OCI-M1 (cell line): ENCODE measurements at regions not wholly inside any gene's neighbourhood (a gene's known extent, or its start where the extent isn't known, plus 50 kb on each side); places are given as distances from the start of the nearest gene placed in this dataset.

Source experiments
- DNase-seq: peaks from one replicate; lab custom pipeline; 2025; lab: John Stamatoyannopoulos, UW

DNA sequence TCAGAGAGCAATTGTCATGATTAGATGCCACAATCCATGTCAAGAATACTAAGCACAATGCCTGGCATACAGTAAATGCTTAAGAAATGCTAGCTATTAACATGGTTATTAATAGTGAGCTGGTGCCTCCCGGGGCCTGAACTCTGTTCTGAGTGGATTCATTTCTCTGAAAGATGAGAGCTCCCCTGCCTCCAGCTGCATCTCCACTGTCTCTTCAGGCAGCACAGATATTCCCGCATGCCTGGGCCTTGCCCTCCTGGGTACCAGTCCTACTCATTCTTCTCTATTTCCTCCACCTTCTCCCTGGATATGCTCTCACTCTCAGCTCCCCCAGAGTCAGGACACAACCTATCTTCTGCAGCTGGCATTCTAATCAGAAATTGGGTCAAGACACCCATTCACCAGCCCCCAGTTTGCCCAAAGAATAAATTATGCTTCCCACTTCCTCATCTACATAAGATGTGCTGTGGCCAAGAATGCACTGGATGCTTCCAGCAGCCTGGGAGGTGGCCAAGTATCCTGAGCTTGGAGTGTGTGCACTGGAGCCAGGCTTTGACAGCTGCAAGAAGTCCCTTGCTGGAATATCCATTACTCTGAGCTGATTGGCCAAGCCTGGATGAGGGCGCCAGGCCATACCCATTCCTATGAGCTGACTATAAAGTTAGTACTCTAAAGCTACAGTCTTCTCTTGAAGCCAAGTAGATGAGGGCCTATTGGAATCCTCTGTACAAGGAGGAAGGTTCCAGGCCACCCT is 669.0 kb downstream of the ACTL7B start:
- DNase-seq, result no peak

DNA sequence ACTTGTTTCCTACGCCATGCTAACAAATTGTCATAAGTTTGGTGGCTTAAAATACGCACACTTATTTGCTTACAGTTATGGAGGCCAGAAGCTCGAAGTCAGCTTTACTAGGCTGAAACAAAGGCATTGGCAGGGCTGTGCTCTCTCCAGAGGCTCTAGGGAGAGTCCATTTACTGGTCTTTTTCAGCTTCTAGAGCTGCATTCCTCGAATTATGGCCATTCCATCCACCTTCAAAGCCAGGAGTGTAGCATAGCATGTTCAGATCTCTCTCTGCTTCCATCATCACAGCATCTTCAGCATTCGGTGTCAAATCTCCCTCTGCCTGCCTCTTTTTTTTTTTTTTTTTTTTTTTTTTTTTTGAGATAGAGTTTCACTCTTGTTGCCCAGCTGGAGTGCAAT is 670.2 kb downstream of the ACTL7B start:
- no peak for DNase-seq

DNA sequence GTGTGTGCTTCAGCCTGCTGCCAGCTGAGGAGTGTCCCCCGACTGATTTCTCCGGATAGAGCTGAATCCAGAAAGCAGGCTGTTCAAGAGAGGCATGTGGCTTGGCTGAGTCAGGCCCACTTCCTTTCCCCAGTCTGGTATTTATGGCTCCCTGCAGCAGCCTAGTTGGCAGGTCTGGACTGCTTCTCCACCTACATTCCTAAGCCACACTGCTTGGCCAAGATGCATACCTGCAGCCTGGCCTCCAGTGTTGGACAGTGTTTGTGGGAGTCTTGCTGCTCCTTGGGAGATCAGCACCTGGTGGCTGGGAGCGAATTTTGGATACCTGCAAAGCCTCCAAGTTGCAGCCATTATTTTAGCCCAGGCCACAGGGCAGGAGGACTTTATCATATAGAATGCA is 670.8 kb downstream of the ACTL7B start:
- DNase-seq, result no peak

- DNase-seq, result no peak
Measured at GRCh38 chr9:108184009-108184408, 671.8 kb downstream of the ACTL7B start.

DNA sequence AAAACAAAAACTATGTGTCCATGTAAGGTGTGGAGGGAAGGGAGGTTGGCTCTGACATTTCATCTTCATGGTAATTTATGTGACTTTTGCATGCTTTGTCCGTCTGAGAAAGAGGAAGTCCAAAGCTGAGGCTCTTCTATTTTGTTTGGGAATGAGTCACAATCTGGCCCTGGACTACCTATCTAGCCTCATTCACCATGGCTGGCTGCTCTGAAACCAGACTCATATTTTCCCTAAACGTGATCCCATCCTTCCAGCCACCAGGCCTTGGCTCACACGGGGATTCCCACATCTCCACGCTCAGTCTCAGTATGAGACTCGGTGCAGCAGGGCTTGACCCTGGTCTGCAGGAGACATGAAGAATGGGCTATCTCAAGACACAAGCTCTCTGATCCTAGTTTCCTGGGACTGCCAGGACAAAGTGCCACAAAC is 672.8 kb downstream of the ACTL7B start:
- DNase-seq, result peak; percentile 23

- no peak for DNase-seq
Measured at GRCh38 chr9:108182270-108182669, 673.5 kb downstream of the ACTL7B start.

DNA sequence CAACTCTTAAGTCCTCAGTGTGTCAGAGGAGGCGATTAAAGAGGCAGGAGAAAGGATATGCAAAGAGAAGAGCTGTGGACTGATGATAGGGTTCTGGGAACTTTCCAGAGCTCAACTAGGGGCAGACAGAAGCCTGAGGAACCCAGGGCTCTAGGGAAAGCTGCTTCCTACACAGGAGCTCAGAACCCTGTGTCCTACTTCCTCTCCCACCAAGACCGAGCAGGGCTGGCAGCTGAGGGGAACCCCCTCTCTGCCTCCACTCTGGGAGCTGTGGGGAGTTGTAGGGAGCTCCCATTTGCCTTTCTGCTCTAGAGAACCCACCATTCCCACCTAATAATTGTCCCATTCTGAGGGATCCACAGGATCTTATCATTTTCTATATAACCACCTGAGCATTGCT is 674.3 kb downstream of the ACTL7B start:
- DNase-seq, result no peak

DNA sequence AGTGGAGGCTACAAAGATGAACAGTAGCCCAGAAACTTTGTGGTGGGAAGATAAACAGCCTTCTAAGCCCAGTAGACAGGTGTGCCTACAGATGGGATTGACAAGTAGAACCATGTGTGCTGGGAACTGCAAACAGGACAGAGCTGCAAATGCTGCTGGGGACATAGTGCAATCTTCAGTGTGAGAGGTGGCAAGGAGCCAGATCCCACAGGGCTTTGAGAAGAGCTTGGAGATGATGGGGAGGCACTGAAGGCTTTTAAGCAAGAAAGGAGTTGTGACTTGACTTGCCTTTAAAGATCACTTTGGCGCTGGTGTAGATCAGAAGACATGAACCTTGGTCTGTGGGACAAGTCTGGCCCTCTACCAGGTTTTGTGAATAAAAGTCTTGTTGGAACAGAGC is 675.2 kb downstream of the ACTL7B start:
- no peak for DNase-seq

GRCh38 chr9:108178318-108178717 is 677.5 kb downstream of the ACTL7B start:
- no peak for DNase-seq

- no peak for DNase-seq
Measured at GRCh38 chr9:108168236-108168850, 678.8 kb upstream of the KLF4 start.

- DNase-seq, result no peak
Measured at GRCh38 chr9:108167136-108167900, 677.7 kb upstream of the KLF4 start.

DNA sequence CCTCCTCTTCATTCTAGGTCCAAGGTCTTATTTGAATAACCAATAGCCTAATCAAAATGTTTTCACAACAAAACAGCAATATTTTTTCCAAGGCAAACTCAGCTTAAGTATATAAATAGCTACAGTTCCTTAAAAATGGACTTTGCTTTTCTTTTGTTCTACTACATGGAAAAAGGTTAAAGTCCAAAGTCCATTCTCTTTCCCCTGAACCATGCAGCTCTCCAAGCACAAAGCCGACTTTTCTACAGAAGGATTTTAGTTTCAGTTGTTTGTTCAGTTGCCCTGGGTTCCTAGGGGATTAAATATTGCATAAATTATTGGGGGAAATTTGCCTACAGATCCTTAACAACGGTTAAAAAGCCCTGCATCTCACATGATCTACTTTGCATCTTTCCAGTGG is 677.0 kb upstream of the KLF4 start:
- no peak for DNase-seq

- no peak for DNase-seq
Measured at GRCh38 chr9:108163321-108164005, 673.9 kb upstream of the KLF4 start.

- no peak for DNase-seq
Measured at GRCh38 chr9:108162664-108163063, 673.1 kb upstream of the KLF4 start.

DNA sequence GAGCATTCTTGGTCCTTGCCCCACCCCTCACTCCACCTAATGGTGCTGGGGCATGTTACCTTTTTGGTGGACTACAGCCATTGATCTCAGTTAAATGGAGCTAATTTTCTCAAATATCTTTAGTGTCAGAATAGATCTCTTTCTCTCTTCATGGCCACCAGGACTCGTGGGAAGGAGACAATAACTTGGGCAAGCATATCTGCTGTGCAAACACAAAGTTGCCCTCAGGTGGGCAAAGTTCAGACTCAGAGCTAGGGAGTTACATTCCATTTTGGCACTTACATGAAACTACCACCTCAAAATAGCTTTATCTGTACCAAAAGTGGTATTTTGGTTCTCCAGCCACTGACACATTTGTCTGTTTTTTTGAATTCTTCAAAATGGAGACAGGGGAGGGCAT is 671.9 kb upstream of the KLF4 start:
- no peak for DNase-seq

GRCh38 chr9:108160706-108161355 is 671.3 kb upstream of the KLF4 start:
- no peak for DNase-seq

GRCh38 chr9:108160039-108160438 is 670.5 kb upstream of the KLF4 start:
- no peak for DNase-seq

DNA sequence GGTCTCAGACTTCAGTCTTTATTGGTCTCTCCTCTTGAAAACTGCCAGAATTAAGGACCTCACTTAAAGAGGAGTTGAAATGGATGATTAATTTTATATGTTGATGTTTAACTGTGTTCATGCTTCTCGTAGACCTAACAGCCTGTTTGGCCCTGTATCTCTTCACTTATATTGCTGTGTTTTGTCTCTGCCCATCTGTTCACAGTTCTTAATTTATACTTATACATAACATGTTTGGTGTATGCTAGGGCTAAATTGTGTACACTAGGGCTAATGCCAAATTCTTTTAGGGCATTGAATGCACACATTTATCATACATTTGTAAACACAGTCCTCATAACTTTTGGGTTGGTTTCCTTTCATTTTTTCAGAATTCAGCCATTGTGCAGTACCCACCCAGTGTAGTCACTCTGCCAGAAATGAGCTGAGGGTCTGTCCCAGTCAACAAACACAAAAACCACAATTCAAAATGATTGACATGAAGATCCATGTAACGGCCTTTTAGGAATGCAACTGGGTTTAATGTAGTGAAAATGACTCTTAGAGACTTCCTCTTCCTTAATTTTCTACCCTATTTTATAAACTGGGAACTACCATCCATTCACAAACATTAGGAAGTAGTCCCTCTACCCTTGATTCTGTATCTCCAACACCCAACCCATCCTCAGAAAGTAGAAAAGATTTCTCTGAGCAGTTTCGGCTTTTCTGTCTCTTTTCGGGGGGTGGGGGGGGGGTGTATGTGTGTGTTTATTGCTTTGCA is 668.8 kb upstream of the KLF4 start:
- no peak for DNase-seq

DNA sequence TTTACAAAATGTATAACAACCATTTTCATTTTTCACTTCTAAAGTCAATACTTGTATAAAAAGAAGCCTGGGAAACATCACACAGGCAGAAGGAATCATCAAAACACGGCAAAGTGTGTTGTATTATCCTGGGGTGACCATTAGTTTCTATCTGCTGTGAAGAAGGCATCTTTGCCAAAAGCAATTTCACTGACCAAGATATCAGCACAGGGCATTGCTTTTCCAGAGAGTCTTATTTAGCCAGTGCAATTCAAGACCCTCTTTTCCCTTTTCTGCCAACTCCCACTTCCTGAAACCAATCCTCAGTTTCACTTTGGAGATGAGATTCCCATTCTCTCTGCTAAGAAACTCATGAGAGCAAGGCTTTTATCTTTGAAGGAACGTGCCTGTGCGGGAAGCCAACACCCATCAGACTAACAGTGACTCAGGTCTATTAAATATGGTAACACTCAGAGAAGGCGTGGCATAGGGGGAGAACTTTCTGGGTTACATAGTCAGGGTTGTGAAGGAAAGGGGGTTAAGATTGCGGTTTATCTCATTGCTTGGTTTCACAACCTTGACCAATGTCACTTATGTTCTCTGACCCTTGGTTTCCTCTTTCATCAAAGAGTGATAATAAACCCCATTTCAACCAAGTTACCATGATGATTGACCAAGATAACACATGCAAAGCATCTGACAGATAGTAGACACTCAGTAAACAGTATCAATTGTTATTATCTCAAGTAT is 666.9 kb upstream of the KLF4 start:
- DNase-seq, result peak; percentile 65

GRCh38 chr9:108153416-108153815 is 663.8 kb upstream of the KLF4 start:
- no peak for DNase-seq
